HCT116 (cell line): ENCODE measurements at regions not wholly inside any gene's neighbourhood (a gene's known extent, or its start where the extent isn't known, plus 50 kb on each side); places are given as distances from the start of the nearest gene placed in this dataset.

Experiments used
- ATAC-seq: fragments of 200-7000 bp; cut with Tn5 transposase; 2 replicates; pipeline ENCODE4 v1.9.1; 2020; ENCODE audit warnings: mild to moderate bottlenecking, moderate library complexity
- BruUV-seq: library from RNA; stranded (reverse); fragments of 400-500 nt; replicated peaks from 2 replicates; lab custom pipeline; 2021; lab: Mats Ljungman, UMichigan
- CTCF ChIA-PET: fragments of 300-600 bp; sonication (Branson Sonifier 250); formaldehyde crosslinking; loops from one replicate; lab custom pipeline; 2021; ENCODE audit warnings: antibody characterized with exemption; lab: Charles Lee
- POLR2A ChIA-PET: fragments of 300-600, 350-600 bp; sonication (Branson Sonifier 250); formaldehyde crosslinking; loops from one replicate; lab custom pipeline; 2021; ENCODE audit warnings: antibody characterized with exemption; lab: Charles Lee
- RAD21 ChIA-PET, 2 experiments: fragments of 300-600 bp; sonication (Branson Sonifier 250); formaldehyde crosslinking; loops; one replicate each; lab custom pipeline; 2023; ENCODE audit warnings: low total read pairs in 2 of 2; ENCODE audit not compliant: uncharacterized antibody in 2 of 2, unreplicated experiment in 2 of 2, low non-redundant PET in 1 of 2; lab: Charles Lee
- DNase-seq: peaks from one replicate; pipeline ENCODE4 v3.0.0-alpha.2; 2010; ENCODE audit warnings: low read depth, low spot score
- H2AFZ ChIP-seq: fragments of 200-600 bp; shearing (Covaris generic), sonication (generic); 2 replicates; pipeline ENCODE4 v1.6.1; 2017; ENCODE audit warnings: low read depth, mixed run types, mixed read lengths, antibody characterized with exemption, low read length; ENCODE audit not compliant: poor library complexity, severe bottlenecking
- H3K27ac ChIP-seq: 2 replicates; pipeline ENCODE4 v1.5.1; 2012; ENCODE audit warnings: low read depth, low read length
- H3K27me3 ChIP-seq: fragments of 200-600 bp; sonication (generic); 2 replicates; pipeline ENCODE4 v1.6.1; 2016; ENCODE audit warnings: mixed run types, low read length, mixed read lengths; ENCODE audit not compliant: insufficient read depth
- H3K36me3 ChIP-seq, 2 experiments: fragments of 200-500 bp in 1 of 2; fragments of 200-600 bp in 1 of 2; sonication (Bioruptor generic) in 1 of 2; sonication (generic) in 1 of 2; 2 replicates each; pipeline versions ENCODE4 v1.5.1 to v1.6.1; 2014 to 2016; ENCODE audit warnings: low read length in 2 of 2, inconsistent platforms in 1 of 2, mixed read lengths in 1 of 2, mixed run types in 1 of 2; ENCODE audit not compliant: insufficient read depth in 2 of 2, control insufficient read depth in 1 of 2
- H3K4me1 ChIP-seq, 2 experiments: fragments of 200-600 bp in 1 of 2; sonication (generic) in 1 of 2; 2 replicates each; pipeline versions ENCODE4 v1.5.1 to v1.6.1; 2012 to 2017; ENCODE audit warnings: low read length in 2 of 2, inconsistent platforms in 1 of 2, mild to moderate bottlenecking in 1 of 2, mixed read lengths in 1 of 2, mixed run types in 1 of 2, moderate library complexity in 1 of 2; ENCODE audit not compliant: insufficient read depth in 2 of 2, control insufficient read depth in 1 of 2
- H3K4me2 ChIP-seq: fragments of 200-600 bp; sonication (generic); 2 replicates; pipeline ENCODE4 v1.6.1; 2017; ENCODE audit warnings: mixed run types, low read length, mixed read lengths
- H3K4me3 ChIP-seq, 2 experiments: fragments of 200-600 bp in 1 of 2; sonication (generic) in 1 of 2; replicated peaks in 1 of 2; 2 replicates each; pipeline ENCODE4 v1.5.1; 2011 to 2016; ENCODE audit warnings: low read length in 2 of 2, control low read depth in 1 of 2, low read depth in 1 of 2, mild to moderate bottlenecking in 1 of 2, mixed read lengths in 1 of 2, mixed run types in 1 of 2
- H3K79me2 ChIP-seq: fragments of 200-600 bp; sonication (generic); 2 replicates; pipeline ENCODE4 v1.6.1; 2017; ENCODE audit warnings: mild to moderate bottlenecking, mixed run types, low read length, moderate library complexity, mixed read lengths; ENCODE audit not compliant: insufficient read depth
- H3K9ac ChIP-seq: fragments of 200-600 bp; sonication (generic); 2 replicates; pipeline ENCODE4 v1.6.1; 2016; ENCODE audit warnings: low read length, mixed read lengths
- H3K9me2 ChIP-seq: fragments of 200-600 bp; sonication (generic), shearing (Covaris generic); 2 replicates; pipeline ENCODE4 v1.6.1; 2017; ENCODE audit warnings: mixed run types, mild to moderate bottlenecking, moderate library complexity; ENCODE audit not compliant: insufficient read depth
- H3K9me3 ChIP-seq, 2 experiments: fragments of 200-500 bp in 1 of 2; fragments of 200-600 bp in 1 of 2; sonication (Bioruptor generic) in 1 of 2; sonication (generic) in 1 of 2; 2 replicates each; pipeline ENCODE4 v1.6.1; 2014 to 2017; ENCODE audit warnings: low read length in 2 of 2, mixed read lengths in 2 of 2, inconsistent platforms in 1 of 2, low read depth in 1 of 2, mild to moderate bottlenecking in 1 of 2, mixed run types in 1 of 2, moderate library complexity in 1 of 2; ENCODE audit not compliant: control insufficient read depth in 1 of 2, insufficient read depth in 1 of 2
- H4K20me1 ChIP-seq: fragments of 200-600 bp; sonication (generic), shearing (Covaris generic); 2 replicates; pipeline ENCODE4 v1.6.1; 2017; ENCODE audit warnings: mixed run types, mild to moderate bottlenecking, moderate library complexity; ENCODE audit not compliant: insufficient read depth
- ATF3 ChIP-seq: IDR thresholded peaks from 2 replicates; pipeline ENCODE4 v1.6.1; 2012
- MAX ChIP-seq: IDR thresholded peaks from 2 replicates; pipeline ENCODE4 v1.6.1; 2012
- POLR2A ChIP-seq: IDR thresholded peaks from 2 replicates; pipeline ENCODE4 v1.7.0; 2011; ENCODE audit warnings: borderline replicate concordance; ENCODE audit not compliant: insufficient read depth, insufficient read length; ENCODE audit errors: extremely low read depth
- POLR2AphosphoS5 ChIP-seq: IDR thresholded peaks from 2 replicates; pipeline ENCODE4 v1.6.1; 2011; ENCODE audit warnings: mild to moderate bottlenecking, low read depth, low read length, moderate library complexity
- TCF7L2 ChIP-seq: IDR thresholded peaks from 2 replicates; pipeline ENCODE4 v1.7.0; 2011; ENCODE audit warnings: borderline replicate concordance, inconsistent platforms; ENCODE audit not compliant: insufficient read depth, insufficient read length; ENCODE audit errors: extremely low read depth
- ZNF274 ChIP-seq: fragments of 200-500 bp; sonication (Bioruptor generic); IDR thresholded peaks from 2 replicates; pipeline ENCODE4 v1.6.1; 2014; ENCODE audit warnings: mild to moderate bottlenecking, low read depth, low read length, inconsistent platforms
- intact Hi-C: fragments of 100-400 bp; cut with micrococcal nuclease; formaldehyde crosslinking; loops from 2 replicates; pipeline ENCODE4 v1.10.0; 2022

- Histone ChIP-seq H3K79me2 (no peaks in the 10 kb centered on the region), H4K20me1 (no peaks in the 10 kb centered on the region), H3K4me1 (no peaks in the 10 kb centered on the region), H3K27ac (no peak overlapping the region), H3K27me3 (no peaks in the 10 kb centered on the region), H3K9ac (no peak overlapping the region), H2AFZ (no peak overlapping the region), H3K9me2 (no peaks in the 10 kb centered on the region), H3K36me3 (no peaks in the 10 kb centered on the region), H3K4me2 (no peak overlapping the region), H3K4me3 (no peak overlapping the region), H3K9me3 (no peaks in the 10 kb centered on the region)
- CTCF ChIA-PET, result no interaction called here
- ATAC-seq, result no peak
- RAD21 ChIA-PET, result no interaction called here
- DNase-seq, result no peak
- intact Hi-C loops, result no loop called here
- no peak for TF ChIP-seq MAX
- TF ChIP-seq TCF7L2, result no peak
- no peak for TF ChIP-seq POLR2A
- no peak for TF ChIP-seq ATF3
- TF ChIP-seq ZNF274, result no peak
- POLR2A ChIA-PET, result no interaction called here
- BruUV-seq, result no TSS peak
Measured at GRCh38 chr5:85614489-85614888, 1003.3 kb upstream of the COX7C start.

- Histone ChIP-seq H2AFZ (no peak overlapping the region), H3K4me3 (no peak overlapping the region), H3K9ac (no peak overlapping the region), H3K27ac (no peak overlapping the region), H3K27me3 (no peaks in the 10 kb centered on the region), H4K20me1 (no peaks in the 10 kb centered on the region), H3K4me2 (no peak overlapping the region), H3K79me2 (no peaks in the 10 kb centered on the region), H3K9me3 (no peaks in the 10 kb centered on the region), H3K36me3 (no peaks in the 10 kb centered on the region), H3K4me1 (no peaks in the 10 kb centered on the region), H3K9me2 (no peaks in the 10 kb centered on the region)
- intact Hi-C loops, result no loop called here
- ATAC-seq, result no peak
- ChIA-PET CTCF (no interaction called here), RAD21 (no interaction called here), POLR2A (no interaction called here)
- DNase-seq, result no peak
- TF ChIP-seq POLR2AphosphoS5 (no peak), TCF7L2 (no peak), ATF3 (no peak)
- BruUV-seq, result no TSS peak
Measured at GRCh38 chr5:85621668-85622067, 996.1 kb upstream of the COX7C start.
